GM18505 (cell line): ENCODE measurements at regions not wholly inside any gene's neighbourhood (a gene's known extent, or its start where the extent isn't known, plus 50 kb on each side); places are given as distances from the start of the nearest gene placed in this dataset.

Experiments used
- ATAC-seq: cut with Tn5 transposase; IDR thresholded peaks from one replicate; pipeline ENCODE4 v1.9.1; 2021; ENCODE audit not compliant: unreplicated experiment
- POLR2A ChIP-seq: IDR thresholded peaks from 4 replicates; pipeline ENCODE4 v1.6.1; 2011; ENCODE audit warnings: borderline replicate concordance; ENCODE audit not compliant: insufficient read depth, insufficient read length; ENCODE audit errors: extremely low read depth

DNA sequence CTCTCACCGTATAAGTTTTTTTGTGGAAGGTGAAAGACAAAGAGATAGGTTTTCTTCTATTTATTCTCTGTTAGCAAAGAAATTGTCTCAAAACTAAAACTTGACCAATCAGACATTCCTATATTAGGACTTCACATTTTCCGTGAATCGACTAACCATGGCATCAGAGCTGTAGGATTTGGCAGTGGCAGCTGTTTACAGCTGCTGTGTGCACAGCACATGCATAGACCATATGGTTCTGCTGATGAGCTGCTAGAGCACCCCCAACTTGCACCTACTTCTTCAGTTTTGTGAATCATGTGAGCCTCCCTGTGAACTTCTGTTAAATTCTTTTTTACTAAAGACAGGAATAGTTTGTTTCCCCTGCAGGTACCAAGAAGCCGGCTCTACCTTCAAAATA is 157.9 kb downstream of the RFX6 start:
- TF ChIP-seq POLR2A = no peak

DNA sequence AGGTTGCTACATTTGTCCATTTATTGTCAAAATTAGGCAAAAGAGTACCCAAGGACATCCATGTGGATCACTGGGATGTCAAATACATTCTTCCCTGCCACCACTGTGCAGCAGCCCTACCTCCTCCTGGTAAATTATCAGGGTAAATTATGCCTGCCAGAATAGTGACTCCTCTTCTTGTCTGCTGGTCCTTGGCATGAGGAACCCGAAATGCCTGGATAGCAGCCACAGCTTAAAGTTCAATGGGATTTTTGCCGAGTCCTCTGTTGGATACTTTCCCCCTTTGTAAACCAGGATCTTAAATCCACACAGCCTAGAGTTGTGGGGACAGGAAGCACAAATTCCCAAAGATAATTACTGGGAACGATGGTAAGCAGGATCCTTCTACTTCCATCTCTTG is 173.3 kb downstream of the RFX6 start:
- no peak for TF ChIP-seq POLR2A
- no peak for ATAC-seq

More for the DNA sequence above, 157.9 kb downstream of the RFX6 start:
- no peak for ATAC-seq

DNA sequence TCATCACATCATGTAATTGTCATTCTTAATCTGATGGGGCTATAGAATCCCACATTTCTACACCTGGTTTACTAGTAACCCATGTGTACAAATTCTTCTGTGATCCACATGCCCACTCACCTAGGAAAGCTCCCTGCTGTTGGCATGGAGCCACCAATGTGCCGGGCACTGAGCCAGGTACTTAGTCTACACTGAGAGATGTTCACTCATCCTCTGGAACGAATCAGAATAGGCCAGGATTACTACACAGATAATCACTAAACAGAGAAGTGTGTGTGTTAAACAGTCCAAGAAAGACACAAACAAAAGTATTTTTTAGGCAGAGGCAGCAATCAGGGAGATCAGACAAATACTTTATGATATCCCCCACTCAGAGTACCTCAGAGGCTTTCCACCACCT is 193.2 kb upstream of the VGLL2 start:
- TF ChIP-seq POLR2A = no peak
- no peak for ATAC-seq

DNA sequence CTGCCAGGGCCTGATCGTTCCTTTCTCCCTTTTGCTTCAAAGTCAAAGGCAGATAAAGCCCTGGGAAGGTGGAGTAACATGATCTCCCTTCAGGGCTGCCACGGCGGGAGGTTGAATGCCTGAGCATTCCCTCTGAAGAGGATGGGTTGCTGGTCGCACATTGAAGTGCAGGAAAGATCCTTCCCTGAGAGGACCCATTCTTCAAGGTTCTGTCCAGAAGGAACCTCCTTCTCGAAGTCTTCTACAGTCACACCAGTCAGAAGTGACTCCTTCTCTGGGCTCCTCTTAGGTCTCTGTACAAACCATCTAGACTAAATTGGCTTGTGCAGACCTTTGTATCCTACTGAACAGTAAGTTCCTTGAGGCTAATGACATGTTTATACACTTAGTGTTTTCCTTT is 192.6 kb upstream of the VGLL2 start:
- no peak for TF ChIP-seq POLR2A
- no peak for ATAC-seq

DNA sequence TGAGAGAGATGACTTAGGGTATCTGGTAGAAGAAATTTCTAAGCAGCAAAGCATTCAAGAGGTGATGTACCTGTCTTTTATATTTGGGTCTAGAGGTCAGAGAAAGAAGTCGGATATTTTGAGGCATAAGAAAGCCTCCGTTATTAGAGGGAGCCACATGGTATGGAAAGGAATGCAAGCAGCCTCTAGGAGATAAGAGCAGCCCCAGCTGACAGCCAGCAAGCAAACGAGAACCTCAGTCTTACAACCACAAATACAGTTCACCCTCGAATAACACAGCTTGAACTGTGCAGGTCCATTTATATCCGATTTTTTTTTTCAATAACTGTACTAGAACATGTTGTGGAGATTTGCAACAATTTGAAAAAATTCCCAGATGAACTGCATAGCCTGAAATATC is 190.7 kb upstream of the VGLL2 start:
- ATAC-seq = no peak
- no peak for TF ChIP-seq POLR2A

DNA sequence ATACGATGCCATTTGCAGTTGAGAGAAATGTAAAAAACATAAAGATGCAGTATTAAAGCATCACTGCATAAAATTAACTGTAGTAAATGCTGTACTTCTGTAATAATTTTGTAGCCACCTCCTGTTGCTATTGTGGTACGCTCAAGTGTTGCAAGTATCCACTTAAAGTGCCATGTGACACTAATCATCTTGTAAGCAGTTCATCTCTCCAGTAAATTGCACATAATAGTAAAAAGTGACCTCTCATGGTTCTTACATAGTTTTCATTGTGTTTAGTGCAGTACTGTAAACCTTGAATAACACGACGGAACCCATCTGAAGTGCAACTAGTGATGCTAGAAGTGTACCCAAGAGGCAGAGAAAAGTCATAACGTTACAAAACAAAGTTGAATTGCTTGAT is 190.1 kb upstream of the VGLL2 start:
- no peak for ATAC-seq
- TF ChIP-seq POLR2A = no peak

DNA sequence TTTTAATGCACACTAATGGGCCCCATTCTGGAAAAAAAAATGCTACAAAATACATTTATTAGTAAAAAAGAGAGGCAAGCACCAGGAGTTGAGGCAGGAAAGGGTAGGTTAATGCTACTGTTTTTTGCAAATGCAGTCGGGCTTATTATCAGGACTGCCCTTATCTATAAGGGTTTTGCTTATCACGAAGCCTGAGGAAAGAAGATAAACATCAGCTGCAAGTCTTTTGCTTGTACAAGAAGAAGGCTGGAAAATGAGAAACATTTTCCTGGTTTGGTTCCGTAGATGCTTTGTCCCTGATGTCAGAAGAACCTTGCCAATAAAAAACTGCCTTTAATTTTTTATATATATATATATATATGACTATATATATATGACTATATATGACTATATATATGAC is 189.3 kb upstream of the VGLL2 start:
- ATAC-seq = no peak
- no peak for TF ChIP-seq POLR2A

DNA sequence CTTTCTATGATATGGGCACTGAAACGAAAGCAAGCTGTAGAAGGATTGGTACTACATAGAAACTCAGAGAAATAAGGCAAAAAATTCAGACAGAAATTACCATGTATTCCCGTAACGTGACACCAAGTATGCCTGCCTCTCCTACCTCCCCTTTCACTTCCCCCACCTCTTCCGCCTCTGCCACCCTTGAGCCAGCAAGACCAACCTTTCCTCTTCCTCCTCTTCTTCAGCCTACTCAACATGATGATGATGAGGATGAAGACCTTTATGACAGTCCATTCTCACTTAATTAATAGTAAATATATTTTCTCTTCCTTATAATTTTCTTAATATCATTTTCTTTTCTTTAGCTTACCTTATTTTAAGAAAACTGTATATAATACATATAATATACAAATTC is 188.1 kb upstream of the VGLL2 start:
- ATAC-seq = no peak
- no peak for TF ChIP-seq POLR2A

DNA sequence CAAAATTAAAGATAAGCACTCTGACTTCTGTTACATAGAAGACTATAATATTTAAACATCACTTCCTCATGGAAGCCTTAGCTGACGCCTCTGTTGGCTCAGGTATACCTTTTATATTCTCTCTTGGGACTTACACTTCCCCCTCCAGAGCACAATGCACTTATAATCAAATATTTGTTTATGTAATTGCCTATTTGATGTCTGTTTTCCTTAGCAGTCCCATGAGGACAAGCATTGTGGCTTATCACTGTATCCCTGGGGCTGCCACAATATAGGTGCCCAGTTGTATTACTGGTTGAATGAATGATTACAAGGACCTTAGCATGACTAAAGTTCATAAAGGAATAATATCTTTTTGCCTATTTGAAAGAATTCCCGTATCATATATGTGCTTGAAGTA is 186.7 kb upstream of the VGLL2 start:
- no peak for ATAC-seq
- no peak for TF ChIP-seq POLR2A

DNA sequence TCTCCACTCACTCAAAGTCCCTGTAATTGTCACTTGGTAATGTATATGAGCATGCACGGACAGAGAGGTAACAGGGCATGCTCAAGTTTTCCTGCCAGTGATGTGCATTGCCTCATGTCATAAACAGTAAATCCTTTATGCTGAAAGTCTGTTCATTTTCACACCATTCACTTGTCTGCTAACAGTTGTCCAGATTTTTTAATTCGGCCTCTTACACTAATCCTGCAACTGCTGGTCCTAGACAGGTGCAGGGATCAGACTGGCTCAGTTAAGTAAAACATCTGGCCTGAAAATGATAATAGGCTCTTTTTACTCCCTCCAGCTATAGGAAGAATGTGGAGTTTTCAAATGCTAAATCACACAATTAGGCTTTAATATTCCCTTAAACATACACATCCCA is 185.4 kb upstream of the VGLL2 start:
- no peak for ATAC-seq
- no peak for TF ChIP-seq POLR2A

DNA sequence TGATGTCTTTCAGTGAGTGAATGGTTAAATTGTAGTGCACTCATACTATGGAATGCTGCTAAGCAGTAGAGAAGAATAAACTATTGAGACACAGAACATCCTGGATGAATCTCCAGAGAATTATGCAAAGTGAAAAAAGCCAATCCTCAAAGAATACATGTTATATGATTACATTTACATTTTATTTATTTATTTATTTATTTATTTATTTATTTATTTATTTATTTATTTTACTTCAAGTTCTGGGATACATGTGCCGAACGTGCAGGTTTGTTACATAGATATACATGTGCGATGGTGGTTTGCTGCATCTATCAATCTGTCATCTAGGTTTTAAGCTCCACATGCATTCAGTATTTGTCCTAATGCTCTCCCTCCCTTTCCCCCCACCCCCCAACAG is 175.8 kb upstream of the VGLL2 start:
- ATAC-seq = no peak
- no peak for TF ChIP-seq POLR2A

DNA sequence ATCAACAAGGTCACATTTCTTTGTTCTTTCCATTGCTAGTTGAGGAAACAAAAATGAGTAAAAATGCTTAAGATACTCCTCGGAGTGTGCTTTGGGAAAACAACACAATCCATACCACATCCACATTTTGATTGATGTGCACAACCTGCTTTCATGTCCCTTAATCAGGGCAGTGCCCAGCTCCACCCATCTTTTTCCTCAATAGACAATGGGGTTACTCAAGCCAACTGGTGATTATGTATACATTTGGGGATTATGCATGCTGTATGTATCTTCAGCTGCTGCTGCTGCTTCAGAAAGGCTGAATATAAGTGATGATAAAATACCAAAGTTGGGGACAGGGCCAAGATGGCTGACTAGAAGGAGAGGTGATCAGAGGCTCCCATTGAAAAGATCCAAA is 155.2 kb upstream of the VGLL2 start:
- no peak for ATAC-seq
- no peak for TF ChIP-seq POLR2A

DNA sequence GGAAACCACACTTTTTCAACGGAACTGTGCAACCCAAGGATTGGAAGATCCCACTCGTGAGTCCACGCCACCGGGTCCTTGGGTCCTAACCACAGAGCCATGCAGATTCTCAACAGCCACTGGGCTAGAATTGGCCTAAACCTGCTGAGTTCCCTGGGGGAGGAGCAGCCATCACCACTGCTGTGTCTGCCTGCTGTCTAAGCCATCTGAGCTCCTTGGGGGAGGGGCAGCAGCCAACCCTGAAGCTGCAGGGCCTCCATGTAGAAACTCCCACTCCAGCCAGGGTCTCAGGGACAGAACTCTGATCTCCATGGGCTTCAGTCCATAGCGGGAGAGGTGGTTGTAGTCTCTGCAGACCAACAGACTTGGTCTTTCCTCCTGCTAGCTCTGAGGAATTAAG is 154.6 kb upstream of the VGLL2 start:
- no peak for ATAC-seq

DNA sequence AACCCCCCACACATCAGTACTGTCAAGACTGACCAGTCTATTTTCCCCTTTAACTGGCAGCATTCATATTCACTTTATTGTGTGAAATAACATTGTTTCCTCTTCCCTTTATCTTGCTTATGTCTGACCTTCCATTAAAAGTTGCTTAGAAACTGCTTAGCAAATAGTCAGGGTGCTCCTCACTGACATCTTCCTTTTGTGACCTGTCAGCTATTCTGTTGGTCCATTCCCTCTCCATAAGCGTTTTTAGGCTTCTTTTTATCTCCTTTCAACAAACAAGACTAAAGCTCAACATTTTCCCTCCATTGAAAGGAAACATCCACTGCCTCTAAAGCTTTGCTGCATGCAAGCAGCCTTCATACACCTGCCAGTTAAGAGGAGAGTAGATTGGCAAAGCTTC is 147.7 kb upstream of the VGLL2 start:
- no peak for TF ChIP-seq POLR2A
- ATAC-seq = no peak

More for the DNA sequence above, 154.6 kb upstream of the VGLL2 start:
- no peak for TF ChIP-seq POLR2A

DNA sequence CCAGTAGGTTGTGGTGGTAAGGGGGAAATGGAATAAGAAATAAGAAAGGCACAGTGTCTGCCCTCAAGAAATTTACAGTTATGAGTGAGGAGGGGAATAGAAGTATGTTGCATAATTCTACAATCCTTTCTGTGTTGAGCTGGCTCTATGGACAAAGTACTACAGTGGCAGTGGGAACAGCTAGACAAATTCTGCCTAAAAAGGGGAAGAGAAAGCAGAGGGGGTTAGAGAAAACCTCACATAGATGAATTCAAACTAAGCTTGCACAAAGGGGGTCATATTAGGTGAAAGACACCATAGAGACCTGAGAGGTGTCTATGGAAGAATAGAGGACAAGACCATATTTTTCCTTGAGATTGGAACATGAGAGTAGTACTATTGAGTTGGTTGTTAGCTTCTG is 146.9 kb upstream of the VGLL2 start:
- ATAC-seq = no peak
- no peak for TF ChIP-seq POLR2A
